NCI-H2107 (cell line): ENCODE measurements at regions not wholly inside any gene's neighbourhood (a gene's known extent, or its start where the extent isn't known, plus 50 kb on each side); places are given as distances from the start of the nearest gene placed in this dataset.
"Not testable (repeated sequence)": the region's sequence is repeated elsewhere in the genome, so short reads cannot be mapped to it uniquely, and the experiment has no call there.

ENCODE experiments used
- DNase-seq: peaks from one replicate; lab custom pipeline; 2025; lab: John Stamatoyannopoulos, UW

DNA sequence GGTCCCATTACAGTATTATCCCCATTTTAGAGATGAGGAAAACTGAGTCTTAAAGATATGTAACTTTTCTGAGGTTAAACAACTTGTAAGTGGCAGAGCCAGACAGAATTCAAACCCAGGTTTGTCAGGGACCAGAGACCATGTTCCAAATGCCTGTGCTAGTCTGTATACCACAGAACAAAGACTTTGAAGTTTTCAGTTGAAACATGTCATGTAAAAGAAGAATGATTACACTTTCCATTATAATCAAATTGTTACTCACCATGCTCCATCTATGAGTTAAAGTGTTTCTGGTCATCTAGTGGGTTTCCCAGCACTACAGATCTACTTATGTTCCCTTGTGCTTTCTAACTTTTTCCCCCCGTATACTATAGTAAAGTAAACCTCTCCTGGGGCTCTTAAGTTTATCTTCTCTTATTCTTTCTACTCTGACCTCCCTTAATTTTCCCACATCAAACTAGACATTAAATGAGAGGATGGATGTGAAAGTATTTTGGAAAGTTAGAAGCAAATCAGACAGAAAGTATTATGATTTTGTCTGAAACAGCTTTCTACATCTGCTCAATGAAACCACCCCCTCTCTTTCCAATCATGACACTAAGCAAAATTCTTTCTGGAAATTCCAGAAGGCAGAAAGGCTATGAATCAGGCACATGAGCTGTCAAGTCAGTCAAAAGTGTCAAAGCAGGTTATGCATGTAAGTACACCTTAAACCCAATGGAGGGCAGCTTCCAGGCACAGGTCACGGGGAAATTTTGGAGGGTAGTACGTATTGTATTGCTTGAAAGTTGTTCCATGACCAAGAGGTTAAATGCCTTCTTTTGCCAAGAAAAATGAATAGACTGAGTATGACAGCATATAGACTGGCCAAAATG lies 132.7 kb upstream of the MAP3K7 start:
- DNase-seq, result no peak

GRCh38 chr6:90716376-90716775 lies 129.5 kb upstream of the MAP3K7 start:
- DNase-seq, result no peak

DNA sequence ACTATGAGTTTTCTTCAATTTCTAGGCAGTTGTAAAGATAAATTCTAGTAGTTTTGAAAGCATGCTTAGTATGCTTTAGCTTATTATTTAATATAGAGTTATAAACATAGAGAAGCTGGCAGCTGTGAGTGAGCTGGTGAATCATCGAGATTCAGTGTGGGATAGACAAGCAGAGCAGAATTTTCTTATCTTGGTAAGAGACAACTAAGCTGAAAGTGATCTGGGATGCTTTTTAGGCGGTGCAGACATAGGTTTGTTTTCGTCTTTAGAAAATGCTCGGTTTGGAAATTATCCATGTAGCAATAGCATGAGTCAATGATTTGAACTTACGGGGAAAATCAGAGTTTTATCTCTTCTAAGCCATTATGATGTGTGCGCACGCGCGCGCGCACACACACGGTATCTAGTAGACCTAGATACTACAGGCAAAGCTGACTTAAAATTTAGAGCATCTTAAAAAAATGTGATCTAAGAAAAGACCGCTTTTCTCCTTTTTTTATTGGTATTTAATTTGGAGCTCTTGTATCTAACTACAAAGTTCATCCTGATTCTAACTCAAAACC lies 128.3 kb upstream of the MAP3K7 start:
- DNase-seq, result no peak

- DNase-seq, result no peak
Measured at GRCh38 chr6:90714319-90714718, 127.4 kb upstream of the MAP3K7 start.

DNA sequence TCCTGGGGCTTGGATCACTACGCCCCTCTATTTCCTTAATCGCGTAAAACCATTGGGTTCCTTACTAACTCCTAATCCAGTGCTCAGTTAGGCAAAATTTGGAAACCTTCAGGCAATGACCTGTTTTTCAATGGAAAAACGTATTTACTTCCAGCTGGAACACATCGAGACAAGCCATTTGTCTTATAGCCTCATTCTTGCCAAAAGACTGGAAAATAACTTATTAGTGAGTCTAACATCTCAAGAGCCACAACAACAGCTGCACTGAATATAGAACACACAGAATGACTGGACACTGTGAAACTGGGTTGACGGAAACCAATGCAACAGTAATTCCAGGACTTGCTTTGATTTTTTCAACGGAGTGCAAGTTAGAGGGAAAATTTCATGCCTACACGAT lies 125.2 kb upstream of the MAP3K7 start:
- no peak for DNase-seq

DNA sequence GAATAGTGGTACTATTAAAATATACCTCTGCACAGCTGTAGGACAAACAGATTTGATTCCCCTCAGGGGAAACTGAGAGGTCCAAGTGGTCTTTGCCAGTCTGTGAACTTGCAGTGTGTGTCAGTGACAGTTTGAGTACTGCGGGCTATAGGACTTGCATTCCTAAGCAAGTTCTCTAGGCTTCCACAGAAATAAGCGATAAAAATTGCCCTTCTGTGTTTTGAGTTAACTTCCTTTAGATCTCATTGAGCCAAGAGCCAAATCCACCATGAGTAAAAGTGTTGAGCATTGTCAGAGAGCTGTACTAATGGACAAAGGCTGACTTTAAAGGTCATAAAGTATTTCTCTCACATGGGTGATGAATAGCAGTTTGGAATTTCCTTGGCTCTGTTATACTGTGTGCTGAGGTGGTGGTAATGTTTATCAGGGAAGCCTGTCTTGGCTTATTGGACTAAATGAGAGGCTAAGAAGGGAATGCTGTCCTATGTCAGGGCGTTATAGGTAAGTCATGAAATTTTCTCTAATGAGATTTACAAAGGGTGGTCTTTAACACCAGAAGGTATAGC lies 122.6 kb upstream of the MAP3K7 start:
- DNase-seq, result no peak

- DNase-seq, result no peak
Measured at GRCh38 chr6:90708206-90708737, 121.4 kb upstream of the MAP3K7 start.

DNA sequence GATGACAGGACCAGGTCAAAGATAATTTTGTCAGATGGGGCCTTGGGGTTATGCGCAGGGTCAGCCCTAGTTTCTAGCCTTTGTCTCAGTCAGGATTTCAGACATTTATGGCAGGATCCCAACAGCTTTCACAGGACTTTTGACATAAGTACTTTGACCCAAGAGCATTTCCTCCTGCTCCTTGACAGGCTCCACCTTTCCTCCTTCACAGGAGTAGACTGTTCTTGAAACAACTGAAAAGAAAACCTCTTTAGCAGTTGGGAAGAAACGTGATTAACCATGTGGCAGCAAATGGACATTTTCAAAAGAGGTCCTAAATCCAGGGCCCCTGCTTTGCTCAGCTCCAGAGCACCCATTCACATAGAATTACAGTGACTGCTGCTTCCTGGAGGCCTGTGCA lies 120.4 kb upstream of the MAP3K7 start:
- no peak for DNase-seq

DNA sequence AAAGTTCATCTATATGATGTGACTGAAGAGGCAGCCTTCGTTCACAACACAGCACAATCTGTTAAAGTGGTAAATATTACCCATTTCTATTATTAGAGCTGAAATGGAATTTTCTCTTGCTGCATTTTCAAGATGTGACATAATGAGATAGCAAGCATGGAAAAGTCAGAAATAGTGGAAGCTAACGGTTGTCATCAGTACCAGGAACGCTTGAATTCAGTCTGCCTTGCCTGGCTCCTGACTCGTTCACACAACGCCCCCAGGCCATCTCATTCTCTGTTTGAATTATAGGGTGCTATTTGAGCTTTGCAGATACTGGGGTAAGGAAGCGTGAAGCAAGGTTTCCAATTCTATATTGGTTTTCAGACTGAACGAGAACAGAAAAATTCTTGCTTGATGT lies 116.5 kb upstream of the MAP3K7 start:
- DNase-seq, result no peak

DNA sequence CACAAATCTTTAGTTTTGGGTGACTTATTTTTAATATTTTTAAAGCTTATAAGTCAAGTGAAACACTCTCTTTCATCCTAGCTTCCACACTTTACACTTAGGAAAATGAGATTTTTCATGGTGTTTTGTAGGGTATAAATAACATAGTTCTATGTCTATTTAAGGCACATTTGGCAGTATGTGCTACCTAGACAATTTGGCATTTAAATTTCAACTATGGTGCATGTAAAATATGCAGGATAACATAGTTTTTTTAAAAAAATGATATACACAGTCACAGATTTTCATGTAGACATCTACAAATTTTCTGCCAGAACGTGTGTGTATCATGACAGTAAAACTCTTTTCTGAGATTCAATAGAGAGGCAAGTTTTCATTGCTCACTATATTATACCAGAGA lies 115.1 kb upstream of the MAP3K7 start:
- no peak for DNase-seq

- DNase-seq, result peak; percentile 43
Measured at GRCh38 chr6:90701146-90701781, 114.4 kb upstream of the MAP3K7 start.

DNA sequence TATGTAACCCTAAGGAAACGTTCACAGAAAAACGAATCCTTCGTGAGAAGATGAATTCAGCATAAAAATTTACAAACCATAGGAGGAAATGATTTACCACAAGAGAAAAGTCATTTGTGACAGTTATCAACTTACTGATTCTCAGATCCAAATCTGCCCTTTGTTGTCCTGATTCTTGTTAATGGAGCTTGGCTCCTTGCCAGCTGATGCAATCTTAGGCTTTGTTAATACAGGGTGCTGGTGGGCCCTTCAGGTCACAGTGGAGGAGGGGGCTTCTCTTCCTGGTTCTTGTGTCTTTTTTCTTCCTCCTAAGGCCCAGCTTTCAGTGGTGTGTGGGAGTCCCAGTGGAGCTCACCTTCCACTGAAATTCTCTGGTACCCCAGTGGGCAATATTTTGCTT lies 108.4 kb upstream of the MAP3K7 start:
- DNase-seq, result no peak

GRCh38 chr6:90694802-90695201 lies 107.9 kb upstream of the MAP3K7 start:
- DNase-seq, result no peak

DNA sequence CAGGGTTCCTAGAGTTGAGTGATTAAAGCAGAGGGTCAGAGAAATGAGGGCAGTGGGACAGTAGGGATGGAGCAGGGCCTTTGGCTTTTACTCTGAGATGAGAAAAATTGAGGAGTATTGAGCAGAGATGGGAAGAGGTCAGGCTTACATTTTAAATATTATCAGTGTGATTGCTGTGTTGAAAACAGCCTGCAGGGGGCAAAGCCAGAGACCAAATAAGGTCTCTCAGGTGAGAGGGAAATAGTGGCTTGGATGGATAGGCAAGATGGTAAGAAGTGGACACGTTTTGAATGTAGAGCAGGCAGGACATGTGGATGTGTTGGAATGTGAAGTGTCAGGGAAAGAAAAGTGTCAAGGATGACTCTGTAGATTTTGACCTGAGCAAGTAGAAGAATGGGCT lies 105.0 kb upstream of the MAP3K7 start:
- no peak for DNase-seq

DNA sequence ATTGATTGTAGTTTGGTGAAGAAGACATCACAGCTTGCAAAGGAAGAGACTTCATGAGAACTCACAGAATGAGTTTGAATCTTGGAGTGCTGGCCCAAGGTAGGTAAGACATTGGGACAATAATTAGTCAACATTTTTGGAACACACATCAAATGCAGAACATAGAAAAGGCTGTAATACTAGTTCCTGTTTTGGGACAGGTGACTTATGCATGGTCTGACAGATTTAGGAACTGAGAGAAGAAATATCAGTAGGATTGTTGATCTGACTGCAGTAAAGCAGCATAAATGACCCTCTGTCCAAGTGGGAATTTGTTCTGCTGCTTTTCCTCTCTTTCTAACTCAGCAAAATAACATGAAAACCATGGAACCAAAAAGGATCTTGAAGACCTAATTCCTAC lies 102.3 kb upstream of the MAP3K7 start:
- no peak for DNase-seq

GRCh38 chr6:90687775-90688380 lies 101.0 kb upstream of the MAP3K7 start:
- no peak for DNase-seq

DNA sequence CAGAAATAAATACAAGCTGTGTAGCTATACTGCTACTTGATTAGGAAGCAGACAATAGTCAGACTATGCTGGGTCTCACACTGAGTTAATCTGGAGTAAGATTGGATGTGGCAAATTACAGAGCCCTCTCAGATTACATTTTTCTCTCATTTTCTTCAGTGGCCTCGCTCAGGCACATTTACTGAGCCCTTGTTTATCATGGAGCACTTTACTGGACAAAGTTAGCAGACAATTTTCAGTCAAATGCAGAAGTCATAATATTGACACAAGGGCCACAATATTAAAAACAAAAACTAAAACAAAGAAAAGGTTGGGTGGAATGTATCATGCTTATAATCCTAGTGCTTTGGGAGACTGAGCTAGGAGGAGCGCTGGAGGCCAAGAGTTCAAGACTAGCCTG lies 95.0 kb upstream of the MAP3K7 start:
- no peak for DNase-seq

DNA sequence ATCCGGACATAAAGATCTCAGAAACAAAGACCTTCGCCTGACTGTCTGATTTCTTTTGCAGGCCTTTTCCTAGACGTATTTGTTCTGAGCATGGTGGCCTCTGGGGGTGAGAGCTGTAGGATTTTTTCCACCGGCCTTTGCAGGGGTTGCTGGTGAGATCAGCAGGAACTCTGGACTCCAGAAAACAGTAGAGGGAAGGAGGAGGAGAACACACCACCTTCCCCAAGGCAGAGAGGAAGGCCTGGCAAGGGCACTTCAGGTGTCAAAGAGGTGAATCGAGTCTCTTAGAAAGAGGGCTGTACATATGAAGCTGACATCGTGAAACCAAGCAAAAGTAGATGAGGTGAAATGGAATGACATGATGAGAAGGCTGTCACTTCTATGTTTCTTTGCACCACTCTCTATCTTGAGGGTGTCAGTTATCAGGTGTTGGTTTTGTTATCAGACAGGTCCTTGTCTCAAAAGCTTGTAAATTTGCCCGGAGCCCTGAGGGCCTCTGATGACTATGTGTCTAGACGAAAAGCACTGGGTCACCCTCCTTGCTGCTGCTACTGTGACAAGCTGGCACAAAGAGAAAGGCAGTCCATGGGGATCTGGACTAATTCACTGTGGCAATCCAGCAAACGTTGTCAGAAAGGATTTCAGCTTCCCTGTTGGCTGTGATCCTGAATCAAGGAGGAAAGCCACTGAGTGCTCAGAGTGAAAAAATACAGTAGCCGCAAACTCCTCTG lies 91.3 kb upstream of the MAP3K7 start:
- DNase-seq, result no peak

DNA sequence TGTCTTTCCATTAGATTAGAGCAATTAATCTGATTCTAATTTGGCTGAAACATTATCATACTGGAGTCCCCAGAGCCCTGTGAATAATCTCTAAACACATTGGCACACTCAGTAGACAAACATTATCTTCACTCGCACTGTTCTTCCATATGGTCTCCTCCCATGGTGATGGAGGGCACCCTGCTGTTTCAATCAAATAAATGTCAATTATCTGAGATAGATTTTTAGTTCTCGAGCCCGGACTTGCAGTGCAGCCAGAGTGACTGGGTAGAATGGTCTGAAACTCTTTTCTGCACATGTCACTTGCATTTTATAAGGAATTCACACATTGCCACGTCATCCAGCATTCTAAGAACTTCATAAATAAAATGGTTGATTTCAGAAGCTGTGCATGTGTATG lies 90.6 kb upstream of the MAP3K7 start:
- DNase-seq, result no peak

- DNase-seq, result no peak
Measured at GRCh38 chr6:90676516-90677300, 89.8 kb upstream of the MAP3K7 start.

GRCh38 chr6:90675107-90675506 lies 88.2 kb upstream of the MAP3K7 start:
- DNase-seq, result not testable (repeated sequence)
